NT2/D1 (cell line): ENCODE measurements at regions not wholly inside any gene's neighbourhood (a gene's known extent, or its start where the extent isn't known, plus 50 kb on each side); places are given as distances from the start of the nearest gene placed in this dataset.

Source experiments
- SUZ12 ChIP-seq: IDR thresholded peaks from 2 replicates; pipeline ENCODE4 v1.6.1; 2011; ENCODE audit not compliant: insufficient read length, insufficient read depth; ENCODE audit errors: extremely low read depth
- YY1 ChIP-seq: IDR thresholded peaks from 2 replicates; pipeline ENCODE4 v1.6.1; 2011; ENCODE audit not compliant: insufficient read length, insufficient read depth
- ZNF274 ChIP-seq: IDR thresholded peaks from 2 replicates; pipeline ENCODE4 v1.6.1; 2011; ENCODE audit warnings: mild to moderate bottlenecking, low read depth, low read length

DNA sequence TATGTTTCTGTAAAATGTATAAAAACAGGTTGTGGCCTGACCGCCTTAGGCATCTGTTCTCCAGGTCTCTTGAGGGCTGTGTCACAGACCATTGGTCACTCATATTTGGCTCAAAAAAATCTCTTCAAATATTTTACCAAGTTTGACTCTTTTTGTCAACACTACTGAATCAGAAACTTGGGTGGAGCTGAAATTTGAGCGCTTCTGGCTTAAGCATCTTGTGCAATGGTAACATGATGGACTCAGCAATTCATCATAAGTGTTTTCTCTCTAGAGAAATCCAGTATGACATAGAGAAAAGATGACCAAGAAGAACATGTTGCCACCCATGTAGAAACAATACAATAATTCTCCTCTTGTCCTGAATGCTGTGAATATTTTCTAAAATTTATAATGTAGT, 387.9 kb downstream of the MAT2B start:
- no peak for TF ChIP-seq YY1
- TF ChIP-seq ZNF274, result no peak
- no peak for TF ChIP-seq SUZ12
